ENCODE measurements at regions not wholly inside any gene's neighbourhood (a gene's known extent, or its start where the extent isn't known, plus 50 kb on each side); places are given as distances from the start of the nearest gene placed in this dataset.

GRCh38 chr6:111978532-111979149, 75.3 kb upstream of the CCN6 start:
- no peak overlapping the region for H3K4me3 ChIP-seq (ENCODE audit: insufficient read depth, low read length, poor library complexity, severe bottlenecking)
- no peaks in the 10 kb centered on the region for H3K9me3 ChIP-seq (ENCODE audit: insufficient read depth, low read length)
- H3F3A ChIP-seq (ENCODE audit: insufficient read depth): no peaks in the 10 kb centered on the region
- H3K27me3 ChIP-seq (ENCODE audit: low read length): no peaks in the 10 kb centered on the region
- no peak overlapping the region for H3K27ac ChIP-seq (ENCODE audit: low read depth, low read length)
- H4K20me1 ChIP-seq (ENCODE audit: low read depth, low read length): no peaks in the 10 kb centered on the region
- H3K79me2 ChIP-seq (ENCODE audit: insufficient read depth, low read length): no peaks in the 10 kb centered on the region
- TF ChIP-seq EZH2phosphoT487 (conservative IDR thresholded peaks at IDR 0.05; ENCODE audit: low read length): no peak
- TF ChIP-seq, protein P1, sequence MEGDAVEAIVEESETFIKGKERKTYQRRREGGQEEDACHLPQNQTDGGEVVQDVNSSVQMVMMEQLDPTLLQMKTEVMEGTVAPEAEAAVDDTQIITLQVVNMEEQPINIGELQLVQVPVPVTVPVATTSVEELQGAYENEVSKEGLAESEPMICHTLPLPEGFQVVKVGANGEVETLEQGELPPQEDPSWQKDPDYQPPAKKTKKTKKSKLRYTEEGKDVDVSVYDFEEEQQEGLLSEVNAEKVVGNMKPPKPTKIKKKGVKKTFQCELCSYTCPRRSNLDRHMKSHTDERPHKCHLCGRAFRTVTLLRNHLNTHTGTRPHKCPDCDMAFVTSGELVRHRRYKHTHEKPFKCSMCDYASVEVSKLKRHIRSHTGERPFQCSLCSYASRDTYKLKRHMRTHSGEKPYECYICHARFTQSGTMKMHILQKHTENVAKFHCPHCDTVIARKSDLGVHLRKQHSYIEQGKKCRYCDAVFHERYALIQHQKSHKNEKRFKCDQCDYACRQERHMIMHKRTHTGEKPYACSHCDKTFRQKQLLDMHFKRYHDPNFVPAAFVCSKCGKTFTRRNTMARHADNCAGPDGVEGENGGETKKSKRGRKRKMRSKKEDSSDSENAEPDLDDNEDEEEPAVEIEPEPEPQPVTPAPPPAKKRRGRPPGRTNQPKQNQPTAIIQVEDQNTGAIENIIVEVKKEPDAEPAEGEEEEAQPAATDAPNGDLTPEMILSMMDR (IDR thresholded peaks at IDR 0.05; ENCODE audit: insufficient read depth, low read length, poor library complexity, severe bottlenecking): no peak
- H3K4me2 ChIP-seq (ENCODE audit: low read depth, low read length, poor library complexity, severe bottlenecking): no peak overlapping the region
- no peaks in the 10 kb centered on the region for H3K9me2 ChIP-seq (replicated peaks; ENCODE audit: insufficient read depth, low read length)
- no peak overlapping the region for H3K9ac ChIP-seq (ENCODE audit: low read length)
- H3K36me3 ChIP-seq (ENCODE audit: low read length): no peaks in the 10 kb centered on the region
- no peak overlapping the region for H2AFZ ChIP-seq (ENCODE audit: low read depth, low read length, severe bottlenecking)

DNA sequence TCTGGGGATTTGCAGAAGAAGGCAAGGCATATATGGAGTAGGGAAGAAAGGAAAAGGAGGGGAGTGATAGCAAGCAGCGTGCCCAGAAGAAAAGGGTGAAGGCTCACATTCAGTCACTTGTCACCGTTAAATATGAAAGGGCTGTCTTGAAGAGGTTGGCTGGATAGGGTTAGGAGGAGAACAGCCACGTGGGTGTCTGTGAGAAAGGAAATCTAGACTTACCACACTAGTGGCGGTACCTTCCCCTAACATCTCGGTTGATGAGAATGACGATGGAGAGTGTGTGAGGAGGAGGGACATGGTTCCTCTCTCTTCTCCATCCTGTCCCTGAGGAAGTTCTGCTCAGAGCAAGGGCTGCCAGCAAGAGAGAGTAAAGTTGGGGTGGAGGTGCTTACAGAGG, 74.3 kb upstream of the CCN6 start:
- no peaks in the 10 kb centered on the region for H3K9me2 ChIP-seq (replicated peaks; ENCODE audit: insufficient read depth, low read length)
- TF ChIP-seq, protein P1 (IDR thresholded peaks at IDR 0.05; ENCODE audit: insufficient read depth, low read length, poor library complexity, severe bottlenecking): no peak
- TF ChIP-seq EZH2phosphoT487 (conservative IDR thresholded peaks at IDR 0.05; ENCODE audit: low read length): no peak
- no peaks in the 10 kb centered on the region for H3K36me3 ChIP-seq (ENCODE audit: low read length)
- H3K4me2 ChIP-seq (ENCODE audit: low read depth, low read length, poor library complexity, severe bottlenecking): no peak overlapping the region
- H3F3A ChIP-seq (ENCODE audit: insufficient read depth): no peaks in the 10 kb centered on the region
- no peaks in the 10 kb centered on the region for H3K79me2 ChIP-seq (ENCODE audit: insufficient read depth, low read length)
- no peak overlapping the region for H3K27ac ChIP-seq (ENCODE audit: low read depth, low read length)
- H3K27me3 ChIP-seq (ENCODE audit: low read length): no peaks in the 10 kb centered on the region
- H3K9me3 ChIP-seq (ENCODE audit: insufficient read depth, low read length): no peaks in the 10 kb centered on the region
- H2AFZ ChIP-seq (ENCODE audit: low read depth, low read length, severe bottlenecking): no peak overlapping the region
- H3K4me3 ChIP-seq (ENCODE audit: insufficient read depth, low read length, poor library complexity, severe bottlenecking): no peak overlapping the region
- H4K20me1 ChIP-seq (ENCODE audit: low read depth, low read length): no peaks in the 10 kb centered on the region
- H3K9ac ChIP-seq (ENCODE audit: low read length): no peak overlapping the region

DNA sequence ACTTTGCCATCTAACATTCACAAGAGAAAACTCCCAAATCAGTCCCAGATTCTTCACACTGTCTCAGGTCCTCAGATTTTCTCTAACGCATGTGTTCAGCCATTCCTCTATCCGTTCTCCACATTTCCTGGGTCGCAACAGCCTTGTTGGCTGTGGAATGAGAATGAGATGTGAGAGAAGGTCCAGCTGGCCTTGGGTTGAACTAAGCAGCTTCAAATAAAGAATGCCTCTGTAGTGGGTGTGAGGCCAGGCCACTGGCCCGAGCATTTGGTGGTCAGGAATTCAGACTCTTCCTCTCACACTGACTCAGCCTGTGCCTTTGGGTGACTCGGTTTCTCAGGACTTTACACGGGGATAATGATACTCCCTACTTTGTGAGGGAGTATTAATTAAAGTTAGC, 73.8 kb upstream of the CCN6 start:
- no peak overlapping the region for H3K27ac ChIP-seq (ENCODE audit: low read depth, low read length)
- no peaks in the 10 kb centered on the region for H3K36me3 ChIP-seq (ENCODE audit: low read length)
- H3F3A ChIP-seq (ENCODE audit: insufficient read depth): no peaks in the 10 kb centered on the region
- no peaks in the 10 kb centered on the region for H4K20me1 ChIP-seq (ENCODE audit: low read depth, low read length)
- no peaks in the 10 kb centered on the region for H3K27me3 ChIP-seq (ENCODE audit: low read length)
- TF ChIP-seq EZH2phosphoT487 (conservative IDR thresholded peaks at IDR 0.05; ENCODE audit: low read length): no peak
- TF ChIP-seq, protein P1 (IDR thresholded peaks at IDR 0.05; ENCODE audit: insufficient read depth, low read length, poor library complexity, severe bottlenecking): no peak
- H3K4me2 ChIP-seq (ENCODE audit: low read depth, low read length, poor library complexity, severe bottlenecking): no peak overlapping the region
- no peak overlapping the region for H3K4me3 ChIP-seq (ENCODE audit: insufficient read depth, low read length, poor library complexity, severe bottlenecking)
- no peak overlapping the region for H2AFZ ChIP-seq (ENCODE audit: low read depth, low read length, severe bottlenecking)
- H3K79me2 ChIP-seq (ENCODE audit: insufficient read depth, low read length): no peaks in the 10 kb centered on the region
- no peaks in the 10 kb centered on the region for H3K9me2 ChIP-seq (replicated peaks; ENCODE audit: insufficient read depth, low read length)
- no peak overlapping the region for H3K9ac ChIP-seq (ENCODE audit: low read length)
- no peaks in the 10 kb centered on the region for H3K9me3 ChIP-seq (ENCODE audit: insufficient read depth, low read length)

Measured in SU-DHL-6 (cell line).